HG03521 (cell line): ENCODE measurements at regions not wholly inside any gene's neighbourhood (a gene's known extent, or its start where the extent isn't known, plus 50 kb on each side); places are given as distances from the start of the nearest gene placed in this dataset.

Experiments
- ATAC-seq: cut with Tn5 transposase; IDR thresholded peaks from one replicate; pipeline ENCODE4 v1.9.1; 2021; ENCODE audit warnings: mild to moderate bottlenecking, moderate library complexity; ENCODE audit not compliant: unreplicated experiment

GRCh38 chr4:35105486-35105885 lies 1138.8 kb downstream of the ARAP2 start:
- ATAC-seq: no peak

- no peak for ATAC-seq
Measured at GRCh38 chr4:35106091-35106734, 1138.1 kb downstream of the ARAP2 start.

- no peak for ATAC-seq
Measured at GRCh38 chr4:35124106-35124505, 1120.2 kb downstream of the ARAP2 start.

GRCh38 chr4:35125995-35126712 lies 1118.2 kb downstream of the ARAP2 start:
- no peak for ATAC-seq

- no peak for ATAC-seq
Measured at GRCh38 chr4:35138449-35138848, 1105.9 kb downstream of the ARAP2 start.

GRCh38 chr4:35147761-35148160 lies 1096.6 kb downstream of the ARAP2 start:
- ATAC-seq: no peak

- ATAC-seq: no peak
Measured at GRCh38 chr4:35151816-35152572, 1092.3 kb downstream of the ARAP2 start.

- ATAC-seq: no peak
Measured at GRCh38 chr4:35163168-35163567, 1081.1 kb downstream of the ARAP2 start.

GRCh38 chr4:35164063-35164462 lies 1080.3 kb downstream of the ARAP2 start:
- no peak for ATAC-seq

- ATAC-seq: no peak
Measured at GRCh38 chr4:35166466-35166865, 1077.8 kb downstream of the ARAP2 start.

- ATAC-seq: no peak
Measured at GRCh38 chr4:35167385-35167784, 1076.9 kb downstream of the ARAP2 start.

- no peak for ATAC-seq
Measured at GRCh38 chr4:35175487-35175886, 1068.8 kb downstream of the ARAP2 start.

- no peak for ATAC-seq
Measured at GRCh38 chr4:35175894-35176293, 1068.4 kb downstream of the ARAP2 start.

- ATAC-seq: no peak
Measured at GRCh38 chr4:35182451-35182850, 1061.9 kb downstream of the ARAP2 start.

- ATAC-seq: no peak
Measured at GRCh38 chr4:35189988-35190613, 1054.2 kb downstream of the ARAP2 start.

GRCh38 chr4:35201403-35201802 lies 1042.9 kb downstream of the ARAP2 start:
- no peak for ATAC-seq

- ATAC-seq: no peak
Measured at GRCh38 chr4:35216636-35217035, 1027.7 kb downstream of the ARAP2 start.

GRCh38 chr4:35217331-35217730 lies 1027.0 kb downstream of the ARAP2 start:
- no peak for ATAC-seq

- ATAC-seq: no peak
Measured at GRCh38 chr4:35228313-35228712, 1016.0 kb downstream of the ARAP2 start.

- no peak for ATAC-seq
Measured at GRCh38 chr4:35229021-35229420, 1015.3 kb downstream of the ARAP2 start.

- ATAC-seq: no peak
Measured at GRCh38 chr4:35237924-35238323, 1006.4 kb downstream of the ARAP2 start.
